K562 (cell line): ENCODE measurements at regions not wholly inside any gene's neighbourhood (a gene's known extent, or its start where the extent isn't known, plus 50 kb on each side); places are given as distances from the start of the nearest gene placed in this dataset.

Experiments used
- CHCHD3 ChIP-seq: fragments of 250-450 bp; sonication (Bioruptor Pico); IDR thresholded peaks from 2 replicates; pipeline ENCODE4 v2.1.2; 2022; ENCODE audit warnings: mild to moderate bottlenecking
- FUS ChIP-seq: fragments of 200-400 bp; formaldehyde crosslinking; optimal IDR thresholded peaks from 2 replicates; pipeline ENCODE3; 2017; ENCODE audit warnings: low read depth, low read length
- HMG20B ChIP-seq: fragments of 250-450 bp; sonication (Bioruptor Pico); IDR thresholded peaks from 2 replicates; pipeline ENCODE4 v1.5.0; 2021; ENCODE audit warnings: mild to moderate bottlenecking
- KDM1A ChIP-seq, 2 experiments: fragments of 450-650 bp; IDR thresholded peaks; 2 replicates each; pipeline ENCODE4 v1.6.1; 2016; ENCODE audit warnings: mild to moderate bottlenecking in 2 of 2
- NELFE ChIP-seq: IDR thresholded peaks from 2 replicates; pipeline ENCODE4 v1.6.1; 2011; ENCODE audit warnings: mild to moderate bottlenecking; ENCODE audit not compliant: insufficient read depth, insufficient read length
- PML ChIP-seq: IDR thresholded peaks from 2 replicates; pipeline ENCODE4 v1.6.1; 2012; ENCODE audit warnings: low read length, inconsistent platforms
- POLR2AphosphoS2 ChIP-seq: IDR thresholded peaks from 2 replicates; pipeline ENCODE4 v1.6.1; 2012; ENCODE audit warnings: low read length, improper control_type of control experiment
- POLR2B ChIP-seq: fragments of 450-650 bp; IDR thresholded peaks from 2 replicates; pipeline ENCODE4 v1.6.1; 2018; ENCODE audit warnings: low read depth; ENCODE audit not compliant: partially characterized antibody
- POLR3A ChIP-seq: IDR thresholded peaks from 2 replicates; pipeline ENCODE4 v1.6.1; 2011; ENCODE audit warnings: borderline replicate concordance, mild to moderate bottlenecking, moderate library complexity; ENCODE audit not compliant: insufficient read length, insufficient read depth; ENCODE audit errors: extremely low read depth
- SREBF1 ChIP-seq: fragments of 150-350 bp; IDR thresholded peaks from 2 replicates; pipeline ENCODE4 v1.6.1; 2014; ENCODE audit warnings: antibody characterized with exemption, low read depth, low read length, borderline replicate concordance
- SRSF3 ChIP-seq: fragments of 200-400 bp; formaldehyde crosslinking; IDR thresholded peaks from 2 replicates; pipeline ENCODE4 v1.6.1; 2016; ENCODE audit warnings: mild to moderate bottlenecking, low read length, moderate library complexity; ENCODE audit not compliant: insufficient read depth
- ZEB2 ChIP-seq: fragments of 450-650 bp; IDR thresholded peaks from 2 replicates; pipeline ENCODE4 v1.6.1; 2016
- ZNF197 ChIP-seq: fragments of 200-800 bp; sonication (Bioruptor generic); IDR thresholded peaks from 2 replicates; pipeline ENCODE4 v1.6.1; 2016; ENCODE audit warnings: low read depth, missing genetic modification characterization, missing compliant biosample characterization
- ZNF354B ChIP-seq: fragments of 250-450 bp; sonication (Bioruptor Pico); IDR thresholded peaks from 2 replicates; pipeline ENCODE4 v1.4.0; 2020
- TF ChIP-seq, protein P1 (sequence below): fragments of 450-650 bp; IDR thresholded peaks from 2 replicates; pipeline ENCODE4 v1.6.1; 2017; ENCODE audit warnings: mild to moderate bottlenecking, moderate library complexity
- TF ChIP-seq, protein P2 (sequence below): sonication (generic); formaldehyde crosslinking; IDR thresholded peaks from 2 replicates; pipeline ENCODE4 v1.4.0; 2020; ENCODE audit warnings: mild to moderate bottlenecking, missing genetic modification reagents
- TF ChIP-seq, protein P3 (sequence below): fragments of 250-450 bp; sonication (Bioruptor Pico); IDR thresholded peaks from 2 replicates; pipeline ENCODE4 v1.8.0; 2022; ENCODE audit warnings: inconsistent platforms, mild to moderate bottlenecking, moderate library complexity, borderline replicate concordance
- TF ChIP-seq, protein P4 (sequence below): fragments of 450-650 bp; formaldehyde crosslinking; IDR thresholded peaks from 2 replicates; pipeline ENCODE4 v1.4.0; 2020; ENCODE audit warnings: mild to moderate bottlenecking, moderate library complexity
- TF ChIP-seq, protein P5 (sequence below), 2 experiments: IDR thresholded peaks; 2 replicates each; pipeline ENCODE4 v1.6.1; 2012; ENCODE audit warnings: improper control_type of control experiment in 2 of 2, low read depth in 2 of 2, low read length in 2 of 2, borderline replicate concordance in 1 of 2

- TF ChIP-seq POLR2B, result no peak
- no peak for TF ChIP-seq SREBF1
- TF ChIP-seq CHCHD3, result no peak
- no peak for TF ChIP-seq FUS
- TF ChIP-seq POLR3A, result no peak
- TF ChIP-seq SRSF3, result no peak
- TF ChIP-seq PML, result no peak; the same call in 1 of the 2 replicates
- TF ChIP-seq KDM1A (IDR thresholded peaks at IDR 0.05), result peak in 1 of 2 experiments; percentile 44; a peak in 1 of 4 replicates
- TF ChIP-seq HMG20B (CRISPR knock-in tag), result no peak
- TF ChIP-seq, protein P1, sequence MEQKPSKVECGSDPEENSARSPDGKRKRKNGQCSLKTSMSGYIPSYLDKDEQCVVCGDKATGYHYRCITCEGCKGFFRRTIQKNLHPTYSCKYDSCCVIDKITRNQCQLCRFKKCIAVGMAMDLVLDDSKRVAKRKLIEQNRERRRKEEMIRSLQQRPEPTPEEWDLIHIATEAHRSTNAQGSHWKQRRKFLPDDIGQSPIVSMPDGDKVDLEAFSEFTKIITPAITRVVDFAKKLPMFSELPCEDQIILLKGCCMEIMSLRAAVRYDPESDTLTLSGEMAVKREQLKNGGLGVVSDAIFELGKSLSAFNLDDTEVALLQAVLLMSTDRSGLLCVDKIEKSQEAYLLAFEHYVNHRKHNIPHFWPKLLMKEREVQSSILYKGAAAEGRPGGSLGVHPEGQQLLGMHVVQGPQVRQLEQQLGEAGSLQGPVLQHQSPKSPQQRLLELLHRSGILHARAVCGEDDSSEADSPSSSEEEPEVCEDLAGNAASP, result no peak
- TF ChIP-seq, protein P2, sequence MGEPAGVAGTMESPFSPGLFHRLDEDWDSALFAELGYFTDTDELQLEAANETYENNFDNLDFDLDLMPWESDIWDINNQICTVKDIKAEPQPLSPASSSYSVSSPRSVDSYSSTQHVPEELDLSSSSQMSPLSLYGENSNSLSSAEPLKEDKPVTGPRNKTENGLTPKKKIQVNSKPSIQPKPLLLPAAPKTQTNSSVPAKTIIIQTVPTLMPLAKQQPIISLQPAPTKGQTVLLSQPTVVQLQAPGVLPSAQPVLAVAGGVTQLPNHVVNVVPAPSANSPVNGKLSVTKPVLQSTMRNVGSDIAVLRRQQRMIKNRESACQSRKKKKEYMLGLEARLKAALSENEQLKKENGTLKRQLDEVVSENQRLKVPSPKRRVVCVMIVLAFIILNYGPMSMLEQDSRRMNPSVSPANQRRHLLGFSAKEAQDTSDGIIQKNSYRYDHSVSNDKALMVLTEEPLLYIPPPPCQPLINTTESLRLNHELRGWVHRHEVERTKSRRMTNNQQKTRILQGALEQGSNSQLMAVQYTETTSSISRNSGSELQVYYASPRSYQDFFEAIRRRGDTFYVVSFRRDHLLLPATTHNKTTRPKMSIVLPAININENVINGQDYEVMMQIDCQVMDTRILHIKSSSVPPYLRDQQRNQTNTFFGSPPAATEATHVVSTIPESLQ (CRISPR knock-in tag), result no peak
- TF ChIP-seq NELFE, result no peak
- TF ChIP-seq, protein P3, sequence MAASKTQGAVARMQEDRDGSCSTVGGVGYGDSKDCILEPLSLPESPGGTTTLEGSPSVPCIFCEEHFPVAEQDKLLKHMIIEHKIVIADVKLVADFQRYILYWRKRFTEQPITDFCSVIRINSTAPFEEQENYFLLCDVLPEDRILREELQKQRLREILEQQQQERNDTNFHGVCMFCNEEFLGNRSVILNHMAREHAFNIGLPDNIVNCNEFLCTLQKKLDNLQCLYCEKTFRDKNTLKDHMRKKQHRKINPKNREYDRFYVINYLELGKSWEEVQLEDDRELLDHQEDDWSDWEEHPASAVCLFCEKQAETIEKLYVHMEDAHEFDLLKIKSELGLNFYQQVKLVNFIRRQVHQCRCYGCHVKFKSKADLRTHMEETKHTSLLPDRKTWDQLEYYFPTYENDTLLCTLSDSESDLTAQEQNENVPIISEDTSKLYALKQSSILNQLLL (CRISPR knock-in tag), result no peak
- TF ChIP-seq, protein P4, sequence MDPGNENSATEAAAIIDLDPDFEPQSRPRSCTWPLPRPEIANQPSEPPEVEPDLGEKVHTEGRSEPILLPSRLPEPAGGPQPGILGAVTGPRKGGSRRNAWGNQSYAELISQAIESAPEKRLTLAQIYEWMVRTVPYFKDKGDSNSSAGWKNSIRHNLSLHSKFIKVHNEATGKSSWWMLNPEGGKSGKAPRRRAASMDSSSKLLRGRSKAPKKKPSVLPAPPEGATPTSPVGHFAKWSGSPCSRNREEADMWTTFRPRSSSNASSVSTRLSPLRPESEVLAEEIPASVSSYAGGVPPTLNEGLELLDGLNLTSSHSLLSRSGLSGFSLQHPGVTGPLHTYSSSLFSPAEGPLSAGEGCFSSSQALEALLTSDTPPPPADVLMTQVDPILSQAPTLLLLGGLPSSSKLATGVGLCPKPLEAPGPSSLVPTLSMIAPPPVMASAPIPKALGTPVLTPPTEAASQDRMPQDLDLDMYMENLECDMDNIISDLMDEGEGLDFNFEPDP (CRISPR knock-in tag), result no peak
- peak; percentile 37; the same call in 1 of the 2 replicates for TF ChIP-seq ZEB2
- TF ChIP-seq, protein P5, sequence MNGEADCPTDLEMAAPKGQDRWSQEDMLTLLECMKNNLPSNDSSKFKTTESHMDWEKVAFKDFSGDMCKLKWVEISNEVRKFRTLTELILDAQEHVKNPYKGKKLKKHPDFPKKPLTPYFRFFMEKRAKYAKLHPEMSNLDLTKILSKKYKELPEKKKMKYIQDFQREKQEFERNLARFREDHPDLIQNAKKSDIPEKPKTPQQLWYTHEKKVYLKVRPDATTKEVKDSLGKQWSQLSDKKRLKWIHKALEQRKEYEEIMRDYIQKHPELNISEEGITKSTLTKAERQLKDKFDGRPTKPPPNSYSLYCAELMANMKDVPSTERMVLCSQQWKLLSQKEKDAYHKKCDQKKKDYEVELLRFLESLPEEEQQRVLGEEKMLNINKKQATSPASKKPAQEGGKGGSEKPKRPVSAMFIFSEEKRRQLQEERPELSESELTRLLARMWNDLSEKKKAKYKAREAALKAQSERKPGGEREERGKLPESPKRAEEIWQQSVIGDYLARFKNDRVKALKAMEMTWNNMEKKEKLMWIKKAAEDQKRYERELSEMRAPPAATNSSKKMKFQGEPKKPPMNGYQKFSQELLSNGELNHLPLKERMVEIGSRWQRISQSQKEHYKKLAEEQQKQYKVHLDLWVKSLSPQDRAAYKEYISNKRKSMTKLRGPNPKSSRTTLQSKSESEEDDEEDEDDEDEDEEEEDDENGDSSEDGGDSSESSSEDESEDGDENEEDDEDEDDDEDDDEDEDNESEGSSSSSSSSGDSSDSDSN (IDR thresholded peaks at IDR 0.05; ENCODE audit: borderline replicate concordance in 1 of 2, low read depth in 2 of 2, low read length in 2 of 2), result no peak
- no peak for TF ChIP-seq POLR2AphosphoS2
- no peak for TF ChIP-seq ZNF197 (CRISPR knock-in tag)
- TF ChIP-seq ZNF354B, result no peak
Measured at GRCh38 chr6:15730442-15730841, 67.6 kb upstream of the DTNBP1 start (continued).
